GM21381 (cell line): ENCODE measurements at regions not wholly inside any gene's neighbourhood (a gene's known extent, or its start where the extent isn't known, plus 50 kb on each side); places are given as distances from the start of the nearest gene placed in this dataset.
"Not testable (repeated sequence)": the region's sequence is repeated elsewhere in the genome, so short reads cannot be mapped to it uniquely, and the experiment has no call there.

ENCODE experiments used
- ATAC-seq: cut with Tn5 transposase; IDR thresholded peaks from one replicate; pipeline ENCODE4 v1.9.1; 2021; ENCODE audit warnings: mild to moderate bottlenecking, moderate library complexity; ENCODE audit not compliant: unreplicated experiment

- no peak for ATAC-seq
Observed at GRCh38 chr9:107592424-107592823, 102.9 kb upstream of the KLF4 start.

- no peak for ATAC-seq
Observed at GRCh38 chr9:107591781-107592180, 102.2 kb upstream of the KLF4 start.

GRCh38 chr9:107588393-107588792, 98.8 kb upstream of the KLF4 start:
- no peak for ATAC-seq

- ATAC-seq: no peak
Observed at GRCh38 chr9:107587191-107587963, 97.8 kb upstream of the KLF4 start.

- ATAC-seq: no peak
Observed at GRCh38 chr9:107586493-107586892, 96.9 kb upstream of the KLF4 start.

- no peak for ATAC-seq
Observed at GRCh38 chr9:107585465-107585864, 95.9 kb upstream of the KLF4 start.

- ATAC-seq: no peak
Observed at GRCh38 chr9:107584944-107585343, 95.4 kb upstream of the KLF4 start.

- no peak for ATAC-seq
Observed at GRCh38 chr9:107584186-107584585, 94.6 kb upstream of the KLF4 start.

- ATAC-seq: no peak
Observed at GRCh38 chr9:107577140-107577776, 87.7 kb upstream of the KLF4 start.

GRCh38 chr9:107571148-107571547, 81.6 kb upstream of the KLF4 start:
- no peak for ATAC-seq

- ATAC-seq: no peak
Observed at GRCh38 chr9:107569174-107569573, 79.6 kb upstream of the KLF4 start.

GRCh38 chr9:107568406-107568805, 78.8 kb upstream of the KLF4 start:
- ATAC-seq: not testable (repeated sequence)

GRCh38 chr9:107567462-107567861, 77.9 kb upstream of the KLF4 start:
- no peak for ATAC-seq

GRCh38 chr9:107566611-107567061, 77.1 kb upstream of the KLF4 start:
- no peak for ATAC-seq

- no peak for ATAC-seq
Observed at GRCh38 chr9:107562798-107563197, 73.2 kb upstream of the KLF4 start.

- ATAC-seq: no peak
Observed at GRCh38 chr9:107559494-107560086, 70.0 kb upstream of the KLF4 start.

- no peak for ATAC-seq
Observed at GRCh38 chr9:107557236-107557990, 67.8 kb upstream of the KLF4 start.

GRCh38 chr9:107554636-107555035, 65.1 kb upstream of the KLF4 start:
- no peak for ATAC-seq

GRCh38 chr9:107548298-107549142, 59.0 kb upstream of the KLF4 start:
- no peak for ATAC-seq

GRCh38 chr9:107547772-107548297, 58.3 kb upstream of the KLF4 start:
- ATAC-seq: no peak
